ENCODE measurements at regions not wholly inside any gene's neighbourhood (a gene's known extent, or its start where the extent isn't known, plus 50 kb on each side); places are given as distances from the start of the nearest gene placed in this dataset.
"Not testable (repeated sequence)": the region's sequence is repeated elsewhere in the genome, so short reads cannot be mapped to it uniquely, and the experiment has no call there.

DNA sequence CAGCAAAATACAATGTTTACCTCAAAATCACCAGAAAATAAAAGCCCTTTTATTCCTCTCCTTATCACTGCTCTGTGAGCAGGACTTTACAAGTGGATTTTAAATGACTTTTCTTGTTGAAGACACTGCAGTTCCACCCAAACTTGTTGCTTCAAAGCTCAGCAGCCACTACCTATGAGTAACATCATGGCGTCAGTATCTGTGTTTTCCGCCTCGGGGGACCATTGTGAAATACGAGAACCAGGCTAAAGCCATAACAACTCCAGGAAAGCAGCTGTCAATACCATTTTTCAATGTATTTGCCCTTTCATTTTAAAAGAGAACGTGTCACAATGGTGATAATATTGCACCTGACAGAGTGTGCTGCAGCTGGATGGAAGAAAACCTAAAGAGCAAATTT is 284.0 kb upstream of the RNF32 start:
- no peaks in the 10 kb centered on the region for H3K27me3 ChIP-seq (ENCODE audit: control insufficient read depth in 4 of 4, insufficient read depth in 4 of 4, low read length in 3 of 4)
- 89% methylated on average over 5 of the region's 5 CpGs for whole genome bisulfite sequencing
- H3K27ac ChIP-seq (ENCODE audit: low read depth in 1 of 2, low read length in 2 of 2), result no peak overlapping the region
- H3K4me3 ChIP-seq (ENCODE audit: low read depth in 1 of 3, low read length in 3 of 3), result no peak overlapping the region
- DNase-seq (ENCODE audit: low spot score), result no peak
- H3K4me1 ChIP-seq (ENCODE audit: control insufficient read depth in 4 of 4, insufficient read depth in 4 of 4, low read length in 3 of 4), result no peaks in the 10 kb centered on the region
- TF ChIP-seq GABPA (IDR thresholded peaks at IDR 0.05 in 1 of 2, conservative IDR thresholded peaks at IDR 0.05 in 1 of 2) (no peak), SP1 (IDR thresholded peaks at IDR 0.05) (no peak), RAD21 (IDR thresholded peaks at IDR 0.05) (no peak), CTCF (IDR thresholded peaks at IDR 0.05; ENCODE audit: low read depth, low read length, missing input control) (no peak), RXRA (IDR thresholded peaks at IDR 0.05) (no peak), FOXA1 (IDR thresholded peaks at IDR 0.05) (no peak), ATF3 (IDR thresholded peaks at IDR 0.05) (no peak), HNF4G (IDR thresholded peaks at IDR 0.05) (no peak), JUND (IDR thresholded peaks at IDR 0.05) (no peak), FOXA2 (IDR thresholded peaks at IDR 0.05) (no peak)
- TF ChIP-seq, protein P1, sequence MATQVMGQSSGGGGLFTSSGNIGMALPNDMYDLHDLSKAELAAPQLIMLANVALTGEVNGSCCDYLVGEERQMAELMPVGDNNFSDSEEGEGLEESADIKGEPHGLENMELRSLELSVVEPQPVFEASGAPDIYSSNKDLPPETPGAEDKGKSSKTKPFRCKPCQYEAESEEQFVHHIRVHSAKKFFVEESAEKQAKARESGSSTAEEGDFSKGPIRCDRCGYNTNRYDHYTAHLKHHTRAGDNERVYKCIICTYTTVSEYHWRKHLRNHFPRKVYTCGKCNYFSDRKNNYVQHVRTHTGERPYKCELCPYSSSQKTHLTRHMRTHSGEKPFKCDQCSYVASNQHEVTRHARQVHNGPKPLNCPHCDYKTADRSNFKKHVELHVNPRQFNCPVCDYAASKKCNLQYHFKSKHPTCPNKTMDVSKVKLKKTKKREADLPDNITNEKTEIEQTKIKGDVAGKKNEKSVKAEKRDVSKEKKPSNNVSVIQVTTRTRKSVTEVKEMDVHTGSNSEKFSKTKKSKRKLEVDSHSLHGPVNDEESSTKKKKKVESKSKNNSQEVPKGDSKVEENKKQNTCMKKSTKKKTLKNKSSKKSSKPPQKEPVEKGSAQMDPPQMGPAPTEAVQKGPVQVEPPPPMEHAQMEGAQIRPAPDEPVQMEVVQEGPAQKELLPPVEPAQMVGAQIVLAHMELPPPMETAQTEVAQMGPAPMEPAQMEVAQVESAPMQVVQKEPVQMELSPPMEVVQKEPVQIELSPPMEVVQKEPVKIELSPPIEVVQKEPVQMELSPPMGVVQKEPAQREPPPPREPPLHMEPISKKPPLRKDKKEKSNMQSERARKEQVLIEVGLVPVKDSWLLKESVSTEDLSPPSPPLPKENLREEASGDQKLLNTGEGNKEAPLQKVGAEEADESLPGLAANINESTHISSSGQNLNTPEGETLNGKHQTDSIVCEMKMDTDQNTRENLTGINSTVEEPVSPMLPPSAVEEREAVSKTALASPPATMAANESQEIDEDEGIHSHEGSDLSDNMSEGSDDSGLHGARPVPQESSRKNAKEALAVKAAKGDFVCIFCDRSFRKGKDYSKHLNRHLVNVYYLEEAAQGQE (IDR thresholded peaks at IDR 0.05), result no peak
- TF ChIP-seq, protein P2, sequence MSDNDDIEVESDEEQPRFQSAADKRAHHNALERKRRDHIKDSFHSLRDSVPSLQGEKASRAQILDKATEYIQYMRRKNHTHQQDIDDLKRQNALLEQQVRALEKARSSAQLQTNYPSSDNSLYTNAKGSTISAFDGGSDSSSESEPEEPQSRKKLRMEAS (IDR thresholded peaks at IDR 0.05), result no peak
- no peak overlapping the region for H3K9ac ChIP-seq (ENCODE audit: low read depth in 1 of 2, low read length in 2 of 2)
- H3K9me3 ChIP-seq (ENCODE audit: control insufficient read depth in 4 of 4, low read length in 3 of 4), result no peaks in the 10 kb centered on the region
- H3K36me3 ChIP-seq (ENCODE audit: control insufficient read depth in 4 of 4, insufficient read depth in 3 of 4, low read depth in 1 of 4, low read length in 3 of 4), result no peaks in the 10 kb centered on the region

- Histone ChIP-seq H3K27me3 (ENCODE audit: control insufficient read depth in 4 of 4, insufficient read depth in 4 of 4, low read length in 3 of 4) (no peaks in the 10 kb centered on the region), H3K9ac (ENCODE audit: low read depth in 1 of 2, low read length in 2 of 2) (no peak overlapping the region), H3K27ac (ENCODE audit: low read depth in 1 of 2, low read length in 2 of 2) (no peak overlapping the region), H3K9me3 (ENCODE audit: control insufficient read depth in 4 of 4, low read length in 3 of 4) (no peaks in the 10 kb centered on the region), H3K4me1 (ENCODE audit: control insufficient read depth in 4 of 4, insufficient read depth in 4 of 4, low read length in 3 of 4) (no peaks in the 10 kb centered on the region), H3K36me3 (ENCODE audit: control insufficient read depth in 4 of 4, insufficient read depth in 3 of 4, low read depth in 1 of 4, low read length in 3 of 4) (no peaks in the 10 kb centered on the region), H3K4me3 (ENCODE audit: low read depth in 1 of 3, low read length in 3 of 3) (no peak overlapping the region)
- 90% methylated on average over 7 of the region's 7 CpGs for WGBS
- no peak for DNase-seq (ENCODE audit: low spot score)
- TF ChIP-seq JUND (IDR thresholded peaks at IDR 0.05) (no peak), ZBTB33 (IDR thresholded peaks at IDR 0.05) (no peak), CTCF (IDR thresholded peaks at IDR 0.05; ENCODE audit: low read depth, low read length, missing input control) (no peak), SP1 (IDR thresholded peaks at IDR 0.05) (no peak)
Measured at GRCh38 chr7:156353352-156353751, 287.2 kb upstream of the RNF32 start.

DNA sequence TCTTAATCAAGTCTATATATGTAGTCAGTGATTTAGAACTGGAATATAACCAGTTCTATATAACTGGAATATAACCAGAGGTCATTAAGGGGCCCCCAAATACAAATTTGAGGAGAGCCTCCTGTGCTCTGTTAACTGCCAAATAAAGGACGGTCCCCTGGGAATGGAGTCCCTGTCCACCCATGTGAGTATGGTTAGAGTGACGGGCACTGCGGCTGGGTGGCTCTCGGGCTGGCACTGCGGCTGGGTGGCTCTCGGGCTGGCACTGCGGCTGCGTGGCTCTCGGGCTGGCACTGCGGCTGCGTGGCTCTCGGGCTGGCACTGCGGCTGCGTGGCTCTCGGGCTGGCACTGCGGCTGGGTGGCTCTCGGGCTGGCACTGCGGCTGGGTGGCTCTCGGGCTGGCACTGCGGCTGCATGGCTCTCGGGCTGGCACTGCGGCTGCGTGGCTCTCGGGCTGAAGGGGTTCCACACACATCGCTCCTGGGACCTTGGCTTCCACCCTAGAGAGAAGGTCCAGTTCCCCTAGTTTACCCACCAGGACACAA is 292.8 kb upstream of the RNF32 start:
- not testable (repeated sequence) for DNase-seq (ENCODE audit: low spot score); H3K27ac ChIP-seq (ENCODE audit: low read depth in 1 of 2, low read length in 2 of 2); H3K27me3 ChIP-seq (ENCODE audit: control insufficient read depth in 4 of 4, insufficient read depth in 4 of 4, low read length in 3 of 4); H3K4me3 ChIP-seq (ENCODE audit: low read depth in 1 of 3, low read length in 3 of 3); H3K9ac ChIP-seq (ENCODE audit: low read depth in 1 of 2, low read length in 2 of 2); H3K36me3 ChIP-seq (ENCODE audit: control insufficient read depth in 4 of 4, insufficient read depth in 3 of 4, low read depth in 1 of 4, low read length in 3 of 4); H3K4me1 ChIP-seq (ENCODE audit: control insufficient read depth in 4 of 4, insufficient read depth in 4 of 4, low read length in 3 of 4); H3K9me3 ChIP-seq (ENCODE audit: control insufficient read depth in 4 of 4, low read length in 3 of 4)
- WGBS, result 96% methylated on average over 25 of the region's 25 CpGs
